ENCODE measurements at regions not wholly inside any gene's neighbourhood (a gene's known extent, or its start where the extent isn't known, plus 50 kb on each side); places are given as distances from the start of the nearest gene placed in this dataset.
"Not testable (repeated sequence)": the region's sequence is repeated elsewhere in the genome, so short reads cannot be mapped to it uniquely, and the experiment has no call there.

GRCh38 chr11:67781967-67782366 is 107.5 kb upstream of the ALDH3B2 start:
- H4K20me1 ChIP-seq (ENCODE audit: insufficient read depth); H3K36me3 ChIP-seq (ENCODE audit: low read depth); H3K9ac ChIP-seq; H3F3A ChIP-seq (ENCODE audit: insufficient read depth); H2AFZ ChIP-seq; H3K27ac ChIP-seq; DNase-seq; H3K4me3 ChIP-seq; H3K4me1 ChIP-seq (ENCODE audit: insufficient read depth); H3K27me3 ChIP-seq (replicated peaks; ENCODE audit: insufficient read depth); in situ Hi-C loops (cut with MboI); H3K9me3 ChIP-seq (ENCODE audit: low read depth); H3K9me2 ChIP-seq (ENCODE audit: insufficient read depth); H3K4me2 ChIP-seq (ENCODE audit: unreplicated experiment); H3K79me2 ChIP-seq (ENCODE audit: insufficient read depth): not testable (repeated sequence)
- 71 to 76% methylated on average over 2 of the region's 2 CpGs for WGBS, 2 experiments (ENCODE audit: low coverage in 1 of 2, low lambda C conversion rate in 2 of 2, missing lambda C conversion rate in 2 of 2)

GRCh38 chr11:67781506-67781905 is 107.1 kb upstream of the ALDH3B2 start:
- H3K4me3 ChIP-seq; H3K36me3 ChIP-seq (ENCODE audit: low read depth); DNase-seq; H4K20me1 ChIP-seq (ENCODE audit: insufficient read depth); H3K79me2 ChIP-seq (ENCODE audit: insufficient read depth); H3K9me2 ChIP-seq (ENCODE audit: insufficient read depth); in situ Hi-C loops (cut with MboI); H3K9ac ChIP-seq; H3K27me3 ChIP-seq (replicated peaks; ENCODE audit: insufficient read depth); H3K4me1 ChIP-seq (ENCODE audit: insufficient read depth); H3K9me3 ChIP-seq (ENCODE audit: low read depth); H2AFZ ChIP-seq; H3K4me2 ChIP-seq (ENCODE audit: unreplicated experiment); H3K27ac ChIP-seq; H3F3A ChIP-seq (ENCODE audit: insufficient read depth): not testable (repeated sequence)
- WGBS, 2 experiments (ENCODE audit: low coverage in 1 of 2, low lambda C conversion rate in 2 of 2, missing lambda C conversion rate in 2 of 2) = 12 to 23% methylated on average over 2 of the region's 2 CpGs

- Histone ChIP-seq H2AFZ (no peak overlapping the region), H3K9me3 (ENCODE audit: low read depth) (no peaks in the 10 kb centered on the region), H3K4me2 (ENCODE audit: unreplicated experiment) (no peak overlapping the region), H3K27ac (no peak overlapping the region), H3K9ac (no peak overlapping the region), H4K20me1 (ENCODE audit: insufficient read depth) (no peaks in the 10 kb centered on the region), H3K79me2 (ENCODE audit: insufficient read depth) (no peaks in the 10 kb centered on the region), H3K4me3 (no peak overlapping the region), H3F3A (ENCODE audit: insufficient read depth) (no peaks in the 10 kb centered on the region), H3K9me2 (ENCODE audit: insufficient read depth) (no peaks in the 10 kb centered on the region), H3K27me3 (replicated peaks; ENCODE audit: insufficient read depth) (no peaks in the 10 kb centered on the region; the same call in 1 of the 2 replicates), H3K36me3 (ENCODE audit: low read depth) (no peaks in the 10 kb centered on the region), H3K4me1 (ENCODE audit: insufficient read depth) (no peaks in the 10 kb centered on the region)
- in situ Hi-C loops (cut with MboI) = no loop called here
- 33 to 35% methylated on average over 4 of the region's 4 CpGs for WGBS, 2 experiments (ENCODE audit: low coverage in 1 of 2, low lambda C conversion rate in 2 of 2, missing lambda C conversion rate in 2 of 2)
- no peak for DNase-seq
- TF ChIP-seq EZH2 (IDR thresholded peaks at IDR 0.05; ENCODE audit: insufficient read depth, poor library complexity, severe bottlenecking) (no peak), EZH2phosphoT487 (IDR thresholded peaks at IDR 0.05; ENCODE audit: insufficient read depth, low read depth) (no peak)
These were observed 105.6 kb upstream of the ALDH3B2 start for GRCh38 chr11:67780056-67780455.

- H3K9me3 ChIP-seq (ENCODE audit: low read depth); in situ Hi-C loops (cut with MboI); H3K27ac ChIP-seq; H3K4me2 ChIP-seq (ENCODE audit: unreplicated experiment); H3F3A ChIP-seq (ENCODE audit: insufficient read depth); H2AFZ ChIP-seq; DNase-seq; H3K9ac ChIP-seq; H3K27me3 ChIP-seq (replicated peaks; ENCODE audit: insufficient read depth); H3K36me3 ChIP-seq (ENCODE audit: low read depth); H3K79me2 ChIP-seq (ENCODE audit: insufficient read depth); H3K4me1 ChIP-seq (ENCODE audit: insufficient read depth); H3K4me3 ChIP-seq; H3K9me2 ChIP-seq (ENCODE audit: insufficient read depth); H4K20me1 ChIP-seq (ENCODE audit: insufficient read depth): not testable (repeated sequence)
- WGBS, 2 experiments (ENCODE audit: low coverage in 1 of 2, low lambda C conversion rate in 2 of 2, missing lambda C conversion rate in 2 of 2) = 48 to 50% methylated on average over 7 of the region's 7 CpGs
These were observed 104.9 kb upstream of the ALDH3B2 start for GRCh38 chr11:67779189-67779875.

GRCh38 chr11:67776852-67777520 is 102.6 kb upstream of the ALDH3B2 start:
- H3K4me2 ChIP-seq (ENCODE audit: unreplicated experiment) = no peak overlapping the region
- no peaks in the 10 kb centered on the region for H3K4me1 ChIP-seq (ENCODE audit: insufficient read depth)
- no peak overlapping the region for H3K27ac ChIP-seq
- no peaks in the 10 kb centered on the region for H3K9me2 ChIP-seq (ENCODE audit: insufficient read depth)
- H3K4me3 ChIP-seq = no peak overlapping the region
- no peak for TF ChIP-seq EZH2 (IDR thresholded peaks at IDR 0.05; ENCODE audit: insufficient read depth, poor library complexity, severe bottlenecking)
- TF ChIP-seq EZH2phosphoT487 (IDR thresholded peaks at IDR 0.05; ENCODE audit: insufficient read depth, low read depth) = no peak
- H3K36me3 ChIP-seq (ENCODE audit: low read depth) = no peaks in the 10 kb centered on the region
- H4K20me1 ChIP-seq (ENCODE audit: insufficient read depth) = no peaks in the 10 kb centered on the region
- no peaks in the 10 kb centered on the region; the same call in 1 of the 2 replicates for H3K27me3 ChIP-seq (replicated peaks; ENCODE audit: insufficient read depth)
- no peaks in the 10 kb centered on the region for H3K79me2 ChIP-seq (ENCODE audit: insufficient read depth)
- no peaks in the 10 kb centered on the region for H3F3A ChIP-seq (ENCODE audit: insufficient read depth)
- DNase-seq = no peak
- H2AFZ ChIP-seq = no peak overlapping the region
- no peaks in the 10 kb centered on the region for H3K9me3 ChIP-seq (ENCODE audit: low read depth)
- WGBS, 2 experiments (ENCODE audit: low coverage in 1 of 2, low lambda C conversion rate in 2 of 2, missing lambda C conversion rate in 2 of 2) = 21 to 24% methylated on average over 4 of the region's 4 CpGs
- in situ Hi-C loops (cut with MboI) = no loop called here
- no peak overlapping the region for H3K9ac ChIP-seq

GRCh38 chr11:67774175-67774574 is 99.8 kb upstream of the ALDH3B2 start:
- H2AFZ ChIP-seq; in situ Hi-C loops (cut with MboI); H3K4me2 ChIP-seq (ENCODE audit: unreplicated experiment); H3K79me2 ChIP-seq (ENCODE audit: insufficient read depth); H4K20me1 ChIP-seq (ENCODE audit: insufficient read depth); H3K27ac ChIP-seq; H3F3A ChIP-seq (ENCODE audit: insufficient read depth); H3K9ac ChIP-seq; H3K4me1 ChIP-seq (ENCODE audit: insufficient read depth); DNase-seq; H3K9me3 ChIP-seq (ENCODE audit: low read depth); H3K9me2 ChIP-seq (ENCODE audit: insufficient read depth); H3K36me3 ChIP-seq (ENCODE audit: low read depth); H3K4me3 ChIP-seq; H3K27me3 ChIP-seq (replicated peaks; ENCODE audit: insufficient read depth): not testable (repeated sequence)
- 64 to 66% methylated on average over 8 of the region's 8 CpGs for WGBS, 2 experiments (ENCODE audit: low coverage in 1 of 2, low lambda C conversion rate in 2 of 2, missing lambda C conversion rate in 2 of 2)

- H3K79me2 ChIP-seq (ENCODE audit: insufficient read depth); H3K36me3 ChIP-seq (ENCODE audit: low read depth); H3K4me3 ChIP-seq; H3K4me2 ChIP-seq (ENCODE audit: unreplicated experiment); in situ Hi-C loops (cut with MboI); H3K9me3 ChIP-seq (ENCODE audit: low read depth); H3K9ac ChIP-seq; H2AFZ ChIP-seq; H3K9me2 ChIP-seq (ENCODE audit: insufficient read depth); H4K20me1 ChIP-seq (ENCODE audit: insufficient read depth); H3K27me3 ChIP-seq (replicated peaks; ENCODE audit: insufficient read depth); H3K27ac ChIP-seq; H3K4me1 ChIP-seq (ENCODE audit: insufficient read depth); DNase-seq; H3F3A ChIP-seq (ENCODE audit: insufficient read depth): not testable (repeated sequence)
- WGBS, 2 experiments (ENCODE audit: low coverage in 1 of 2, low lambda C conversion rate in 2 of 2, missing lambda C conversion rate in 2 of 2) = 50 to 51% methylated on average over 11 of the region's 11 CpGs
These were observed 93.7 kb upstream of the ALDH3B2 start for GRCh38 chr11:67768001-67768730.

Data from GM23248 (cell line).